ENCODE measurements at regions not wholly inside any gene's neighbourhood (a gene's known extent, or its start where the extent isn't known, plus 50 kb on each side); places are given as distances from the start of the nearest gene placed in this dataset.

- Histone ChIP-seq H3K4me1 (ENCODE audit: control insufficient read depth in 1 of 2, extremely low read depth in 1 of 2, insufficient read depth in 2 of 2, low read length in 2 of 2) (peaks cover 4 to 27% of the 10 kb centered on the region in 2 experiments), H3K27ac (ENCODE audit: low read length) (no peak overlapping the region), H3K27me3 (replicated peaks in 1 of 2; ENCODE audit: control insufficient read depth in 2 of 2, extremely low read depth in 1 of 2, insufficient read depth in 2 of 2, low read length in 1 of 2) (peaks cover 0 to 5% of the 10 kb centered on the region in 2 experiments), H3K36me3 (ENCODE audit: control insufficient read depth in 2 of 2, extremely low read depth in 1 of 2, insufficient read depth in 1 of 2, low read length in 1 of 2) (no peaks in the 10 kb centered on the region), H3K9me3 (no peaks in the 10 kb centered on the region), H3K4me3 (ENCODE audit: control insufficient read depth in 1 of 2, extremely low read depth in 1 of 2, low read length in 1 of 2) (no peak overlapping the region)
- DNase-seq (no peak), ATAC-seq (replicated peaks in 1 of 4) (no peak)
- no peaks in the 10 kb centered on the region for H3K36me3 Mint-ChIP-seq
- WGBS (ENCODE audit: insufficient coverage), result 88% methylated on average over 2 of the region's 3 CpGs
- H3K4me1 Mint-ChIP-seq, result peaks cover 10 to 49% (median 18%) of the 10 kb centered on the region in 3 donors
- ChIA-PET POLR2A (no interaction called here), CTCF (no interaction called here)
- no peak overlapping the region for H3K27ac Mint-ChIP-seq
- no peaks in the 10 kb centered on the region for H3K9me3 Mint-ChIP-seq
- H3K27me3 Mint-ChIP-seq, result peaks cover 2 to 9% of the 10 kb centered on the region in 2 donors
- H3K4me3 Mint-ChIP-seq, result no peak overlapping the region
Observed at GRCh38 chr12:107238296-107238695, 144.9 kb upstream of the CRY1 start.

GRCh38 chr12:107241411-107241810 lies 148.1 kb upstream of the CRY1 start:
- ATAC-seq (replicated peaks in 1 of 4) (no peak), DNase-seq (no peak)
- no peaks in the 10 kb centered on the region for H3K36me3 Mint-ChIP-seq
- H3K9me3 Mint-ChIP-seq, result no peaks in the 10 kb centered on the region
- Histone ChIP-seq H3K36me3 (ENCODE audit: control insufficient read depth in 2 of 2, extremely low read depth in 1 of 2, insufficient read depth in 1 of 2, low read length in 1 of 2) (no peaks in the 10 kb centered on the region), H3K4me3 (ENCODE audit: control insufficient read depth in 1 of 2, extremely low read depth in 1 of 2, low read length in 1 of 2) (no peak overlapping the region), H3K4me1 (ENCODE audit: control insufficient read depth in 1 of 2, extremely low read depth in 1 of 2, insufficient read depth in 2 of 2, low read length in 2 of 2) (peaks cover 4 to 27% of the 10 kb centered on the region in 2 experiments), H3K27ac (ENCODE audit: low read length) (no peak overlapping the region), H3K27me3 (replicated peaks in 1 of 2; ENCODE audit: control insufficient read depth in 2 of 2, extremely low read depth in 1 of 2, insufficient read depth in 2 of 2, low read length in 1 of 2) (peaks cover 0 to 9% of the 10 kb centered on the region in 2 experiments), H3K9me3 (no peaks in the 10 kb centered on the region)
- CTCF ChIA-PET, result no interaction called here
- H3K4me3 Mint-ChIP-seq, result no peak overlapping the region
- WGBS (ENCODE audit: insufficient coverage), result 83% methylated on average over 1 of the region's 1 CpG
- peaks cover 10 to 41% (median 16%) of the 10 kb centered on the region in 3 donors for H3K4me1 Mint-ChIP-seq
- POLR2A ChIA-PET, result no interaction called here
- no peak overlapping the region for H3K27ac Mint-ChIP-seq
- H3K27me3 Mint-ChIP-seq, result peaks cover 2 to 18% of the 10 kb centered on the region in 2 donors

- Histone ChIP-seq H3K27ac (ENCODE audit: low read length) (no peak overlapping the region), H3K4me1 (ENCODE audit: control insufficient read depth in 1 of 2, extremely low read depth in 1 of 2, insufficient read depth in 2 of 2, low read length in 2 of 2) (peaks cover 4 to 25% of the 10 kb centered on the region in 2 experiments), H3K27me3 (replicated peaks in 1 of 2; ENCODE audit: control insufficient read depth in 2 of 2, extremely low read depth in 1 of 2, insufficient read depth in 2 of 2, low read length in 1 of 2) (peaks cover 0 to 9% of the 10 kb centered on the region in 2 experiments), H3K36me3 (ENCODE audit: control insufficient read depth in 2 of 2, extremely low read depth in 1 of 2, insufficient read depth in 1 of 2, low read length in 1 of 2) (no peaks in the 10 kb centered on the region), H3K4me3 (ENCODE audit: control insufficient read depth in 1 of 2, extremely low read depth in 1 of 2, low read length in 1 of 2) (no peak overlapping the region), H3K9me3 (no peaks in the 10 kb centered on the region)
- no peak for DNase-seq
- peaks cover 6 to 33% (median 11%) of the 10 kb centered on the region in 3 donors for H3K4me1 Mint-ChIP-seq
- ChIA-PET POLR2A (no interaction called here), CTCF (no interaction called here)
- H3K9me3 Mint-ChIP-seq, result no peaks in the 10 kb centered on the region
- H3K4me3 Mint-ChIP-seq, result no peak overlapping the region
- ATAC-seq (replicated peaks in 1 of 4), result no peak
- H3K27me3 Mint-ChIP-seq, result peaks cover 2 to 18% of the 10 kb centered on the region in 2 donors
- H3K36me3 Mint-ChIP-seq, result no peaks in the 10 kb centered on the region
- H3K27ac Mint-ChIP-seq, result no peak overlapping the region
- no CpG with 5 or more reads among the region's 4 CpGs for WGBS (ENCODE audit: insufficient coverage)
Observed at GRCh38 chr12:107242189-107242588, 148.8 kb upstream of the CRY1 start.

- Mint-ChIP-seq H3K4me1 (peaks cover 0 to 21% (median 3%) of the 10 kb centered on the region in 3 donors), H3K36me3 (no peaks in the 10 kb centered on the region), H3K27me3 (peaks cover 0 to 18% of the 10 kb centered on the region in 2 donors), H3K4me3 (no peak overlapping the region), H3K27ac (no peak overlapping the region), H3K9me3 (no peaks in the 10 kb centered on the region)
- Histone ChIP-seq H3K4me3 (ENCODE audit: control insufficient read depth in 1 of 2, extremely low read depth in 1 of 2, low read length in 1 of 2) (no peak overlapping the region), H3K36me3 (ENCODE audit: control insufficient read depth in 2 of 2, extremely low read depth in 1 of 2, insufficient read depth in 1 of 2, low read length in 1 of 2) (no peaks in the 10 kb centered on the region), H3K9me3 (no peaks in the 10 kb centered on the region), H3K27ac (ENCODE audit: low read length) (no peak overlapping the region), H3K27me3 (replicated peaks in 1 of 2; ENCODE audit: control insufficient read depth in 2 of 2, extremely low read depth in 1 of 2, insufficient read depth in 2 of 2, low read length in 1 of 2) (peaks cover 0 to 13% of the 10 kb centered on the region in 2 experiments), H3K4me1 (ENCODE audit: control insufficient read depth in 1 of 2, extremely low read depth in 1 of 2, insufficient read depth in 2 of 2, low read length in 2 of 2) (peaks cover 0 to 14% of the 10 kb centered on the region in 2 experiments)
- ChIA-PET POLR2A (interaction anchor here in 1 of 2 donors (0.6 kb wide), 1 partner anchor 10 kb away, joined by 3 read pairs; no protein-coding TSS in a partner anchor), CTCF (no interaction called here)
- 80% methylated on average over 3 of the region's 4 CpGs for WGBS (ENCODE audit: insufficient coverage)
- DNase-seq (no peak), ATAC-seq (replicated peaks in 1 of 4) (no peak)
Observed at GRCh38 chr12:107243341-107243740, 150.0 kb upstream of the CRY1 start.

GRCh38 chr12:107244584-107244983 lies 151.2 kb upstream of the CRY1 start:
- Histone ChIP-seq H3K27ac (ENCODE audit: low read length) (no peak overlapping the region), H3K27me3 (replicated peaks in 1 of 2; ENCODE audit: control insufficient read depth in 2 of 2, extremely low read depth in 1 of 2, insufficient read depth in 2 of 2, low read length in 1 of 2) (peaks cover 0 to 13% of the 10 kb centered on the region in 2 experiments), H3K4me1 (ENCODE audit: control insufficient read depth in 1 of 2, extremely low read depth in 1 of 2, insufficient read depth in 2 of 2, low read length in 2 of 2) (peaks cover 0 to 14% of the 10 kb centered on the region in 2 experiments), H3K9me3 (no peaks in the 10 kb centered on the region), H3K4me3 (ENCODE audit: control insufficient read depth in 1 of 2, extremely low read depth in 1 of 2, low read length in 1 of 2) (no peak overlapping the region), H3K36me3 (ENCODE audit: control insufficient read depth in 2 of 2, extremely low read depth in 1 of 2, insufficient read depth in 1 of 2, low read length in 1 of 2) (no peaks in the 10 kb centered on the region)
- peaks cover 5 to 18% of the 10 kb centered on the region in 2 donors for H3K27me3 Mint-ChIP-seq
- no peaks in the 10 kb centered on the region for H3K9me3 Mint-ChIP-seq
- no peak overlapping the region for H3K4me3 Mint-ChIP-seq
- ATAC-seq (replicated peaks in 1 of 4) (no peak), DNase-seq (no peak)
- H3K27ac Mint-ChIP-seq, result no peak overlapping the region
- H3K4me1 Mint-ChIP-seq, result peaks cover 0 to 18% (median 3%) of the 10 kb centered on the region in 3 donors
- WGBS (ENCODE audit: insufficient coverage), result 73% methylated on average over 2 of the region's 2 CpGs
- ChIA-PET CTCF (no interaction called here), POLR2A (no interaction called here)
- H3K36me3 Mint-ChIP-seq, result no peaks in the 10 kb centered on the region

- Mint-ChIP-seq H3K36me3 (no peaks in the 10 kb centered on the region), H3K9me3 (no peaks in the 10 kb centered on the region), H3K4me1 (peaks cover 0 to 5% (median 0%) of the 10 kb centered on the region in 3 donors), H3K4me3 (no peak overlapping the region), H3K27ac (no peak overlapping the region), H3K27me3 (peaks cover 5 to 14% of the 10 kb centered on the region in 2 donors)
- peaks cover 0 to 15% of the 10 kb centered on the region in 2 experiments for H3K27me3 ChIP-seq (replicated peaks in 1 of 2; ENCODE audit: control insufficient read depth in 2 of 2, extremely low read depth in 1 of 2, insufficient read depth in 2 of 2, low read length in 1 of 2)
- WGBS (ENCODE audit: insufficient coverage), result 40% methylated on average over 1 of the region's 1 CpG
- ATAC-seq (replicated peaks in 1 of 4) (no peak), DNase-seq (no peak)
- no peaks in the 10 kb centered on the region for H3K9me3 ChIP-seq
- H3K36me3 ChIP-seq (ENCODE audit: control insufficient read depth in 2 of 2, extremely low read depth in 1 of 2, insufficient read depth in 1 of 2, low read length in 1 of 2), result no peaks in the 10 kb centered on the region
- ChIA-PET CTCF (no interaction called here), POLR2A (interaction anchor here in 1 of 2 donors (0.6 kb wide), 1 partner anchor 304 kb away, joined by 4 read pairs; no protein-coding TSS in a partner anchor)
- no peaks in the 10 kb centered on the region for H3K4me1 ChIP-seq (ENCODE audit: control insufficient read depth in 1 of 2, extremely low read depth in 1 of 2, insufficient read depth in 2 of 2, low read length in 2 of 2)
- H3K27ac ChIP-seq (ENCODE audit: low read length), result no peak overlapping the region
- no peak overlapping the region for H3K4me3 ChIP-seq (ENCODE audit: control insufficient read depth in 1 of 2, extremely low read depth in 1 of 2, low read length in 1 of 2)
Observed at GRCh38 chr12:107247650-107248049, 154.3 kb upstream of the CRY1 start.

GRCh38 chr12:107248187-107248586 lies 154.8 kb upstream of the CRY1 start:
- Histone ChIP-seq H3K9me3 (no peaks in the 10 kb centered on the region), H3K4me3 (ENCODE audit: control insufficient read depth in 1 of 2, extremely low read depth in 1 of 2, low read length in 1 of 2) (no peak overlapping the region), H3K27ac (ENCODE audit: low read length) (no peak overlapping the region), H3K36me3 (ENCODE audit: control insufficient read depth in 2 of 2, extremely low read depth in 1 of 2, insufficient read depth in 1 of 2, low read length in 1 of 2) (no peaks in the 10 kb centered on the region), H3K27me3 (replicated peaks in 1 of 2; ENCODE audit: control insufficient read depth in 2 of 2, extremely low read depth in 1 of 2, insufficient read depth in 2 of 2, low read length in 1 of 2) (peaks cover 0 to 12% of the 10 kb centered on the region in 2 experiments), H3K4me1 (ENCODE audit: control insufficient read depth in 1 of 2, extremely low read depth in 1 of 2, insufficient read depth in 2 of 2, low read length in 2 of 2) (no peaks in the 10 kb centered on the region)
- ChIA-PET CTCF (interaction anchor here in 1 of 2 donors (1.1 kb wide), 1 partner anchor 154 kb away, joined by 3 read pairs; no protein-coding TSS in a partner anchor), POLR2A (interaction anchor here in 1 of 2 donors (0.6 kb wide), 1 partner anchor 304 kb away, joined by 4 read pairs; no protein-coding TSS in a partner anchor)
- ATAC-seq (replicated peaks in 1 of 4) (no peak), DNase-seq (no peak)
- Mint-ChIP-seq H3K27me3 (peaks cover 5 to 9% of the 10 kb centered on the region in 2 donors), H3K36me3 (no peaks in the 10 kb centered on the region), H3K4me3 (no peak overlapping the region), H3K9me3 (no peaks in the 10 kb centered on the region), H3K4me1 (no peaks in the 10 kb centered on the region), H3K27ac (no peak overlapping the region)

All from T-cell (primary cell).